B cell (primary cell): ENCODE measurements at regions not wholly inside any gene's neighbourhood (a gene's known extent, or its start where the extent isn't known, plus 50 kb on each side); places are given as distances from the start of the nearest gene placed in this dataset.

Source experiments
- ATAC-seq: fragments of 200-7000 bp; cut with Tn5 transposase; one replicate; pipeline ENCODE4 v1.10.0; 2021; ENCODE audit warnings: low read depth, mild to moderate bottlenecking, moderate number of reproducible peaks, moderate library complexity
- CTCF ChIA-PET: fragments of 350-600 bp; sonication (Branson Sonifier 250); formaldehyde crosslinking; loops from one replicate; lab custom pipeline; 2021; ENCODE audit warnings: antibody characterized with exemption, inconsistent platforms; lab: Charles Lee
- POLR2A ChIA-PET: fragments of 350-600 bp; sonication (Branson Sonifier 250); formaldehyde crosslinking; loops from one replicate; lab custom pipeline; 2021; ENCODE audit warnings: antibody characterized with exemption; lab: Charles Lee
- DNase-seq: peaks from one replicate; pipeline ENCODE4 v3.0.0; 2013
- H2AFZ ChIP-seq: 2 replicates; pipeline ENCODE4 v1.6.1; 2012; ENCODE audit warnings: mild to moderate bottlenecking, low read depth, low read length; ENCODE audit not compliant: insufficient read depth, poor library complexity, severe bottlenecking
- H3K27ac ChIP-seq, 2 donors: 1 replicate in 1 of 2; 2 replicates in 1 of 2; pipeline ENCODE4 v1.5.1; 2012 to 2013; ENCODE audit warnings: low read length in 2 of 2, mild to moderate bottlenecking in 2 of 2, moderate library complexity in 1 of 2
- H3K27me3 ChIP-seq, 4 experiments: fragments of 200-600 bp in 1 of 4; sonication (generic) in 1 of 4; replicated peaks in 1 of 4; 1 replicate in 2 of 4; 2 replicates in 2 of 4; pipeline versions ENCODE4 v1.6.1 to v1.7.0; 2013 to 2016; ENCODE audit warnings: low read length in 3 of 4, mild to moderate bottlenecking in 2 of 4, mixed read lengths in 1 of 4, moderate library complexity in 1 of 4; ENCODE audit not compliant: insufficient read depth in 4 of 4, control insufficient read depth in 3 of 4; ENCODE audit errors: control extremely low read depth in 1 of 4
- H3K36me3 ChIP-seq, 2 experiments: replicated peaks in 1 of 2; 1 replicate in 1 of 2; 2 replicates in 1 of 2; pipeline versions ENCODE4 v1.6.1 to v1.7.1; 2013; ENCODE audit warnings: low read length in 1 of 2; ENCODE audit not compliant: insufficient read depth in 2 of 2, control insufficient read depth in 1 of 2; ENCODE audit errors: control extremely low read depth in 1 of 2, extremely low read depth in 1 of 2
- H3K4me1 ChIP-seq, 2 donors: fragments of 200-600 bp in 1 of 2; sonication (generic) in 1 of 2; 1 replicate in 1 of 2; 2 replicates in 1 of 2; pipeline versions ENCODE4 v1.5.1 to v1.6.1; 2013 to 2017; ENCODE audit warnings: low read length in 2 of 2; ENCODE audit not compliant: control insufficient read depth in 2 of 2, insufficient read depth in 2 of 2
- H3K4me2 ChIP-seq: replicated peaks from 2 replicates; pipeline ENCODE3; 2012; ENCODE audit warnings: mild to moderate bottlenecking, low read depth, low read length; ENCODE audit not compliant: poor library complexity, severe bottlenecking
- H3K4me3 ChIP-seq, 5 experiments: fragments of 200-600 bp in 1 of 5; sonication (generic) in 1 of 5; 1 replicate in 3 of 5; 2 replicates in 2 of 5; pipeline versions ENCODE4 v1.5.1 to v1.7.0; 2011 to 2016; ENCODE audit warnings: low read length in 4 of 5, mild to moderate bottlenecking in 4 of 5, low read depth in 2 of 5, control low read depth in 1 of 5, moderate library complexity in 1 of 5; ENCODE audit not compliant: insufficient read depth in 1 of 5; ENCODE audit errors: control extremely low read depth in 1 of 5, extremely low read depth in 1 of 5
- H3K79me2 ChIP-seq: fragments of 200-600 bp; sonication (generic); one replicate; pipeline ENCODE4 v1.6.0; 2016; ENCODE audit warnings: low read length; ENCODE audit not compliant: control insufficient read depth, insufficient read depth
- H3K9ac ChIP-seq: fragments of 200-600 bp; sonication (generic); 2 replicates; pipeline ENCODE4 v1.6.1; 2017; ENCODE audit warnings: mild to moderate bottlenecking, low read length, moderate library complexity
- H3K9me3 ChIP-seq, 3 donors: one replicate each; pipeline versions ENCODE4 v1.6.1 to v1.7.1; 2013; ENCODE audit warnings: low read length in 2 of 3; ENCODE audit not compliant: control insufficient read depth in 2 of 3, insufficient read depth in 1 of 3; ENCODE audit errors: control extremely low read depth in 1 of 3
- H4K20me1 ChIP-seq: 2 replicates; pipeline ENCODE4 v1.6.0; 2012; ENCODE audit warnings: mild to moderate bottlenecking, low read length; ENCODE audit not compliant: insufficient read depth, control insufficient read depth, poor library complexity, severe bottlenecking
- H3K27ac Mint-ChIP-seq: one replicate; pipeline ENCODE4 v1.8.0; 2021; ENCODE audit warnings: mixed read lengths
- H3K27me3 Mint-ChIP-seq: one replicate; pipeline ENCODE4 v1.8.0; 2021; ENCODE audit warnings: mixed read lengths
- H3K4me1 Mint-ChIP-seq: one replicate; pipeline ENCODE4 v1.8.0; 2021; ENCODE audit warnings: mixed read lengths
- H3K4me3 Mint-ChIP-seq: one replicate; pipeline ENCODE4 v1.8.0; 2021; ENCODE audit warnings: mixed read lengths
- H3K9me3 Mint-ChIP-seq: one replicate; pipeline ENCODE4 v1.8.0; 2022; ENCODE audit warnings: mixed read lengths; ENCODE audit not compliant: insufficient read depth
- EZH2 ChIP-seq: IDR thresholded peaks from 2 replicates; pipeline ENCODE4 v1.6.1; 2012; ENCODE audit warnings: borderline replicate concordance, low read depth, mild to moderate bottlenecking, moderate library complexity, low read length; ENCODE audit not compliant: insufficient read depth, poor library complexity, severe bottlenecking
- WGBS: methylation state at CpG from one replicate; pipeline ENCODE4 v1.1.5; 2013; ENCODE audit warnings: missing lambda C conversion rate; ENCODE audit not compliant: insufficient coverage; 5-methylcytosine and 5-hydroxymethylcytosine counted together
- intact Hi-C: fragments of 100-400 bp; cut with micrococcal nuclease; formaldehyde crosslinking; loops from one replicate; pipeline ENCODE4 v1.10.0; 2022
- TF ChIP-seq, protein P1 (sequence below): fragments of 200-600 bp; IDR thresholded peaks from one replicate; pipeline ENCODE4 v1.8.0; 2022; ENCODE audit warnings: antibody characterized with exemption, mild to moderate bottlenecking

DNA sequence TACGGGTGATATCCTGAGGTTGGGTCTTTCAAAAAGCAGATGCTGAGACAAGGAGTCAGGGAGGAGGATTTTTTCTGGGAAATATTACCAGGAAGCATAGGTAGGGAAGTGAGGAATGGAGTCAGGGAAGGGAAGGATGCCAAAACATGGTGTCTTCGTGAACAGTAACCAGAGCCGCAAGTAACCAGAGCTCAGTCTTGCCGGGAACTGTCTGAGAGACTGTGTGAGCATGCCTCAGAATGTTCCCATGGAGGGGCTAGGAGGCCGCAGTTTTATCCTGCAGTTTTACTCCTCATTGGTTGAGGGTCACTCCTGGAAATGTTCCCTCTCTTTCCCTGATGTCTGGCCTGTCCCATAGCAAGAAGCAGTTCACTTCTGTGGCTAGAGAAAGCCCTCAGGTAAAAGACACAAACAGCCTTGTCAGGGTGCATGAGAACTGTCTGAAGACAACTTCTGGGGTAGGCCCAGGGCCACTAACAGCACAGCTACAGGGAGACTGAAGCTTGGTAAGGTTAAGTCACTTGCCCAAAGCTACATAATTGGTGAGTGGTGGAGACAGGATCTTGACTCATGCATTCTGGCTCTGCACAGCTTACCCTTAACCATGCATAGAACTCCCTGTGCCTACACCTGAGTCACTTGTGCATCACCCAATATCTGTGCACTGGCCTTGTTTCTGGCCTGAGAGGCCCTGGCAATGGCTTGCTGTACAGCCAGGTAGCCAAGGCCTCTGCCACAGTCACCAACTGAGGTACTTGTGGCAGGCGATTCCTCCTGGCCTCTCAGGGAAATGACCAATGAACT, 76.3 kb upstream of the FRMD4B start:
- Histone ChIP-seq H3K9me3 (no peaks in the 10 kb centered on the region), H2AFZ (no peak overlapping the region), H3K9ac (no peak overlapping the region), H4K20me1 (no peaks in the 10 kb centered on the region), H3K36me3 (no peaks in the 10 kb centered on the region), H3K4me1 (no peaks in the 10 kb centered on the region), H3K27me3 (no peaks in the 10 kb centered on the region), H3K4me2 (no peak overlapping the region), H3K79me2 (no peaks in the 10 kb centered on the region), H3K4me3 (no peak overlapping the region), H3K27ac (no peak overlapping the region)
- Mint-ChIP-seq H3K9me3 (no peaks in the 10 kb centered on the region), H3K4me1 (no peaks in the 10 kb centered on the region), H3K27ac (no peak overlapping the region), H3K27me3 (no peaks in the 10 kb centered on the region), H3K4me3 (no peak overlapping the region)
- ChIA-PET CTCF (interaction anchor here (0.9 kb wide), 1 partner anchor 11 kb away, joined by 3 read pairs; no protein-coding TSS in a partner anchor), POLR2A (no interaction called here)
- intact Hi-C loops, result no loop called here
- TF ChIP-seq EZH2, result no peak
- TF ChIP-seq, protein P1, sequence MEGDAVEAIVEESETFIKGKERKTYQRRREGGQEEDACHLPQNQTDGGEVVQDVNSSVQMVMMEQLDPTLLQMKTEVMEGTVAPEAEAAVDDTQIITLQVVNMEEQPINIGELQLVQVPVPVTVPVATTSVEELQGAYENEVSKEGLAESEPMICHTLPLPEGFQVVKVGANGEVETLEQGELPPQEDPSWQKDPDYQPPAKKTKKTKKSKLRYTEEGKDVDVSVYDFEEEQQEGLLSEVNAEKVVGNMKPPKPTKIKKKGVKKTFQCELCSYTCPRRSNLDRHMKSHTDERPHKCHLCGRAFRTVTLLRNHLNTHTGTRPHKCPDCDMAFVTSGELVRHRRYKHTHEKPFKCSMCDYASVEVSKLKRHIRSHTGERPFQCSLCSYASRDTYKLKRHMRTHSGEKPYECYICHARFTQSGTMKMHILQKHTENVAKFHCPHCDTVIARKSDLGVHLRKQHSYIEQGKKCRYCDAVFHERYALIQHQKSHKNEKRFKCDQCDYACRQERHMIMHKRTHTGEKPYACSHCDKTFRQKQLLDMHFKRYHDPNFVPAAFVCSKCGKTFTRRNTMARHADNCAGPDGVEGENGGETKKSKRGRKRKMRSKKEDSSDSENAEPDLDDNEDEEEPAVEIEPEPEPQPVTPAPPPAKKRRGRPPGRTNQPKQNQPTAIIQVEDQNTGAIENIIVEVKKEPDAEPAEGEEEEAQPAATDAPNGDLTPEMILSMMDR, result no peak
- ATAC-seq, result no peak
- no peak for DNase-seq
- WGBS, result 100% methylated on average over 5 of the region's 6 CpGs

DNA sequence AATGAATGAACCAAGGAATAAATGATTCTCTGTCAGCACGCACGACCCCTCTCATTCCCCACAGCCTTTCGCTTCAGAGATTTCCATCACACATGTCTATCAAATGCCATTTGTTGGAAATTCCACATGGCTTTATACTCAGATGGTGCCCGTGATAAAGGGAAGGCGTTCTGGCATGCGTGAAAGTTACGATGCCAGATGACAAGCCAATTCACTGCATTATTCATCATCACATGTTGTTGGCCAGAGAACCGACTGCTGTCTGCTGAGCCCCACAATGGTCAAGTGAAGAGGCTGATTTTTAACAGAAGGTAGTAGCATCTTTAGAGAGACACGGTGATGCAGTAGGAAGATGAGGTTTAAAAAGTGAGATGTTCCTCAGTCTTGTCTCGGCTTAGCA, 74.1 kb upstream of the FRMD4B start:
- Histone ChIP-seq H3K4me2 (no peak overlapping the region), H3K9ac (no peak overlapping the region), H3K4me1 (no peaks in the 10 kb centered on the region), H4K20me1 (no peaks in the 10 kb centered on the region), H2AFZ (no peak overlapping the region), H3K9me3 (no peaks in the 10 kb centered on the region), H3K36me3 (no peaks in the 10 kb centered on the region), H3K4me3 (no peak overlapping the region), H3K79me2 (no peaks in the 10 kb centered on the region), H3K27me3 (no peaks in the 10 kb centered on the region), H3K27ac (no peak overlapping the region)
- DNase-seq (no peak), ATAC-seq (no peak)
- Mint-ChIP-seq H3K4me1 (no peaks in the 10 kb centered on the region), H3K4me3 (no peak overlapping the region), H3K9me3 (no peaks in the 10 kb centered on the region), H3K27me3 (no peaks in the 10 kb centered on the region), H3K27ac (no peak overlapping the region)
- TF ChIP-seq, protein P1, result no peak
- TF ChIP-seq EZH2, result no peak
- WGBS, result 91% methylated on average over 7 of the region's 10 CpGs
- intact Hi-C loops, result no loop called here
- CTCF ChIA-PET, result no interaction called here
- POLR2A ChIA-PET, result no interaction called here
